ENCODE measurements at regions not wholly inside any gene's neighbourhood (a gene's known extent, or its start where the extent isn't known, plus 50 kb on each side); places are given as distances from the start of the nearest gene placed in this dataset.

GRCh38 chr6:4374216-4374615, 238.8 kb upstream of the ECI2 start:
- DNase-seq, result no peak
- H3K4me3 ChIP-seq (ENCODE audit: low read depth, low read length), result no peak overlapping the region
- H3K9me3 ChIP-seq (ENCODE audit: severe bottlenecking), result peaks cover 5% of the 10 kb centered on the region
- H3K36me3 ChIP-seq, result no peaks in the 10 kb centered on the region
- no peak for TF ChIP-seq CTCF (IDR thresholded peaks at IDR 0.05; ENCODE audit: low read depth, low read length)
- peaks cover 93% of the 10 kb centered on the region for H3K27me3 ChIP-seq (ENCODE audit: insufficient read depth, low read depth, severe bottlenecking)
- H3K27ac ChIP-seq, result no peak overlapping the region

GRCh38 chr6:4372866-4373265, 237.5 kb upstream of the ECI2 start:
- no peak overlapping the region for H3K4me3 ChIP-seq (ENCODE audit: low read depth, low read length)
- H3K9me3 ChIP-seq (ENCODE audit: severe bottlenecking), result no peaks in the 10 kb centered on the region
- H3K27me3 ChIP-seq (ENCODE audit: insufficient read depth, low read depth, severe bottlenecking), result peaks cover 92% of the 10 kb centered on the region
- H3K36me3 ChIP-seq, result no peaks in the 10 kb centered on the region
- no peak overlapping the region for H3K27ac ChIP-seq
- DNase-seq, result no peak
- no peak for TF ChIP-seq CTCF (IDR thresholded peaks at IDR 0.05; ENCODE audit: low read depth, low read length)

- TF ChIP-seq CTCF (IDR thresholded peaks at IDR 0.05; ENCODE audit: low read depth, low read length), result no peak
- H3K27ac ChIP-seq, result no peak overlapping the region
Observed at GRCh38 chr6:4371207-4371921, 236.0 kb upstream of the ECI2 start.

GRCh38 chr6:4370066-4370465, 234.7 kb upstream of the ECI2 start:
- H3K36me3 ChIP-seq, result no peaks in the 10 kb centered on the region
- no peak for TF ChIP-seq CTCF (IDR thresholded peaks at IDR 0.05; ENCODE audit: low read depth, low read length)
- H3K27me3 ChIP-seq (ENCODE audit: insufficient read depth, low read depth, severe bottlenecking), result peaks cover 93% of the 10 kb centered on the region
- H3K27ac ChIP-seq, result no peak overlapping the region
- no peak for DNase-seq
- H3K4me3 ChIP-seq (ENCODE audit: low read depth, low read length), result no peak overlapping the region
- H3K9me3 ChIP-seq (ENCODE audit: severe bottlenecking), result no peaks in the 10 kb centered on the region

More at GRCh38 chr6:4371207-4371921, 236.0 kb upstream of the ECI2 start:
- no peak for DNase-seq
- H3K27me3 ChIP-seq (ENCODE audit: insufficient read depth, low read depth, severe bottlenecking), result peaks cover 92% of the 10 kb centered on the region
- H3K9me3 ChIP-seq (ENCODE audit: severe bottlenecking), result no peaks in the 10 kb centered on the region
- H3K4me3 ChIP-seq (ENCODE audit: low read depth, low read length), result no peak overlapping the region
- no peaks in the 10 kb centered on the region for H3K36me3 ChIP-seq

- peaks cover 95% of the 10 kb centered on the region for H3K27me3 ChIP-seq (ENCODE audit: insufficient read depth, low read depth, severe bottlenecking)
- H3K9me3 ChIP-seq (ENCODE audit: severe bottlenecking), result no peaks in the 10 kb centered on the region
- no peak for DNase-seq
- H3K27ac ChIP-seq, result no peak overlapping the region
- no peaks in the 10 kb centered on the region for H3K36me3 ChIP-seq
- TF ChIP-seq CTCF (IDR thresholded peaks at IDR 0.05; ENCODE audit: low read depth, low read length), result no peak
- H3K4me3 ChIP-seq (ENCODE audit: low read depth, low read length), result no peak overlapping the region
Observed at GRCh38 chr6:4369616-4370015, 234.2 kb upstream of the ECI2 start.

- no peak overlapping the region for H3K27ac ChIP-seq
- no peaks in the 10 kb centered on the region for H3K9me3 ChIP-seq (ENCODE audit: severe bottlenecking)
- no peak for DNase-seq
- H3K36me3 ChIP-seq, result no peaks in the 10 kb centered on the region
- peaks cover 95% of the 10 kb centered on the region for H3K27me3 ChIP-seq (ENCODE audit: insufficient read depth, low read depth, severe bottlenecking)
- no peak for TF ChIP-seq CTCF (IDR thresholded peaks at IDR 0.05; ENCODE audit: low read depth, low read length)
- H3K4me3 ChIP-seq (ENCODE audit: low read depth, low read length), result no peak overlapping the region
Observed at GRCh38 chr6:4368649-4369048, 233.3 kb upstream of the ECI2 start.

Measured in WERI-Rb-1 (cell line).